GM21381 (cell line): ENCODE measurements at regions not wholly inside any gene's neighbourhood (a gene's known extent, or its start where the extent isn't known, plus 50 kb on each side); places are given as distances from the start of the nearest gene placed in this dataset.

Experiments used
- ATAC-seq: cut with Tn5 transposase; IDR thresholded peaks from one replicate; pipeline ENCODE4 v1.9.1; 2021; ENCODE audit warnings: mild to moderate bottlenecking, moderate library complexity; ENCODE audit not compliant: unreplicated experiment

DNA sequence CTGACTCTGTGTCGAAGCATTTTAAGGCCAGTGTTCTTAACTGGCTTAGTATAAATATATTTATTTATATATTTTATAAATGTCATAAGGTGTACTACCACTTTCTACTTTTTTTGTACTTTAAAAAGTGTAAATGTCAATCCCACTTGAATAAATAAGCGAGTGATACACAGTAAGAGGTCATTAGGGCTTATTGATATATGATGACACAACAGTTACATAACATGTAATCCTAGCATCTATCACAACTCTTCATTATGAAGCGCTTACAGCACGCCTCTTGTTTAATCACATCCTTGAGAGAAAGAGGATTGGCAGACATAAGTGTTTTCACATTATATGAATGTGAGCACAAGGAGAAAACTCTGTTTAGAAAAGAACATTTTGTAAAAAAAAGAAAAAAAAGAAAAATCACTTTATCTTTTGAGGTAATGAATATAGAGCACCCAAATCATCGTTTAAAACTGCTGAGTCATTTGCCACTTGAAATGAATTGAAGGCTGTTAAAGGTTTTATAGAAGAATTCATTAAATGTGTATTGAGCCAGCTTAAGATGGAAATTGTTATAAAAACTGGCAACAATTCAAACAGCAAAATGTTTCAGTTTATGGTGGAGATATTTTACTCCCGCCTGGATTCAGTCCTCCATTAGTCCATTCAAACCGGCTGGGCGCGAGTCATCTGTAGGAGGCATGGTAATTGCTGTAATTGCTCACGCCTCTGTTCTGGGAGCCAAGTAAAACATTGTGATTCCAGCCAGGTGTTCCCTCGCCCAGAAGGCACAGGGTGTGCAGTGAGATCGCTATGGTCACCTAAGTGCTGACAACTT is 627.3 kb upstream of the KIRREL3 start:
- ATAC-seq: no peak

GRCh38 chr11:127627204-127627603 is 626.6 kb upstream of the KIRREL3 start:
- no peak for ATAC-seq

DNA sequence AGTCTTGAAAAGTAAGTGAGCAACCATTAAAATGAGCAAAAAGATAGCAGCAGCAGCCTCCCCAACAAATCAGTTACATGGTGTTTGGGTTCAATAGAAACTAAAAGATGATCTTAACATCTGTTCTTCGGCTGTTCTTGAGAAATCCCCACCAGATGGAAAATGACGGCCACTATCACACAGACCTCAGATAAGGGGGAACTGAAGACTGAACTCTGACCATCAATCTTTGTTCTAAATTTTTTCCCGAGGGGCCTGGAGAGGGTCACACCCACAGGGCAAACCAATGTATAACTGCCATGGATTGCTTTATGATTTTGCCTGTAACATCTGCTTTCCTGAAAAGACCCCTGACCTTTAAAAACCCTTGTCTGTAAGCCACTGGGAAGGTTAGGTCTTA is 624.8 kb upstream of the KIRREL3 start:
- ATAC-seq: no peak

- no peak for ATAC-seq
Measured at GRCh38 chr11:127624306-127624856, 623.8 kb upstream of the KIRREL3 start.

- no peak for ATAC-seq
Measured at GRCh38 chr11:127622686-127623085, 622.1 kb upstream of the KIRREL3 start.

- no peak for ATAC-seq
Measured at GRCh38 chr11:127620671-127621070, 620.1 kb upstream of the KIRREL3 start.

GRCh38 chr11:127619946-127620345 is 619.4 kb upstream of the KIRREL3 start:
- no peak for ATAC-seq

DNA sequence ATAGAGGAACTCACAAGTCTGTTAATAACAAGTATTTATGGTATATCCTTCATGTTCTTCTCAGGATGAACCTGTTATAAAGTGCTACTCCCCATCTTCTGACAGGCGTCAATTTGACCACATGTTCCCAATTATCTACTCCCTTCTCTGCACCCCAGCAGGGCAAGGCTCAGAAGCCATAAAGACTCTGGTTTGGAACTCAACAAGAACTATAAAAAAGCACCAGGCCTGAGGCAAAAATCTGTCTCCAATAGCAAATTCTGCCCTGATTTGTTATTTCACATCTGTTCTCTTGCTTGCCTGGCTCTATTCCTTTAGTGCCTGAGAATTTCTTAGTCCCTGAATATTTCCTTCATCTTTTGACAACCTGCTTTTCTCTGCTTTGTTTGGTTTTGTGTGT is 618.2 kb upstream of the KIRREL3 start:
- no peak for ATAC-seq

DNA sequence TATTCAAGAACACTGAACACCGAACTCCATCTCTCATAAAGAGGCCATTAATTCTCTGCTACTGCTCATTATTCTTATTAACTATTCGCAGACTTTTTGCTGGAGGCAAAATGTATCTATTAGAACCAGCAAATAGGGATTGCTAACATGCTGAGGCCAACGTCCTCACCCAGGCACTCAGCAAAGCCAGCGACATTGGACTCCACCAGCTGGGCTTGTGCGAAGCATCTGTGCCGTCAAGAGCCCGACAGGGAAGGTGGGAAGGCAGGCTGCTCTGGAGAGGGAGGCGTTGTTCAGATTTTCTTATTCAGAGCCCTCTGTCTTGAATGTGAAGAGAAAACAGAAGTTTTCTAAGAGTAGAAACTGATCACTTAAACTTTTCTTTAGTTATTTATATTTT is 615.6 kb upstream of the KIRREL3 start:
- no peak for ATAC-seq

GRCh38 chr11:127612607-127613006 is 612.0 kb upstream of the KIRREL3 start:
- ATAC-seq: no peak

- ATAC-seq: no peak
Measured at GRCh38 chr11:127609025-127609773, 608.6 kb upstream of the KIRREL3 start.

DNA sequence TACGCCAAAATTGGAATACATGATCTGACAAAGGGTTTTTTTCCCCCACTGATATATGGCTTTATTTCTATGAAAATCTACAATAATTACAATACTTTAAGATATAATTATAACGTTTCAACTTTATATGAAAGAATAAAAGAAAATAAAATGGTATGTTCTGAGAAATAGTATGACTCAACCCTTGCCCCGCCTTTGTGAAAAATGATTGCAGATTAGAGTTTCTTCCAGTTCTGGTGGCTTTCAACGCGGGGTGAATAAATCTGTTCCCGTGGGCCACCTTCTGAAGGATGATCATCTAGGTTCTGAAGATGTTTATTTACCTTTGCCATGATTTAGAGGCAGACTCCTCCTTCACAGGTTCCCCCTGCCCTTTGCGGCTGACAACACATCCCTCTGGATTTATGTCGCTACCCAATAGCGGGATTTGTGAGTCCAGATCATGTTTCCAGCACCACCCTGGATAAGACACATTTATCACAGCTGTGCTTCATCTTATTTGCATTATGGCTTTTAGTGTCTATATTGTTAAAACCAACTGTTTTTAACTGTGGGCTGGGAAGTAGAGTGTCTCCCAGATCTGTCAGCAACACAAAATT is 607.0 kb upstream of the KIRREL3 start:
- ATAC-seq: no peak

DNA sequence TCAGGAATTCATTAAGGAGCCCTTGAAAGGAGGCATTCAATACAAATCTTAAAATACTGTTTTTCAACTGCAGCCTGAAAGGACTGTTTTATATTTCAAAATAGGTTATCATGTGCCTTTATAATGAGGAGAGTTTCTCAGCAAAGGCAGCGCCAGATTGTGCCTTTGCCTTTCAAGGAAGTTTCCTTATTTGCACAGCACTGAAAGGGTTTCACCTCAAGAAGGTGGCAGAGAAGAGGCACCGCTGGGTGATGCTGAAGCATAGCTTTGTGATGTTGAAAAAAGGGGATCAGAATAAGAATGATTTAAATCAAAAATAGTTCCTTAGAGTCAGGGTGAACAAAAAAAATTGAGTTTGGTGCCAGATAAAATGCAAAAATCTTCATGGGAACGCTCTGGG is 601.0 kb upstream of the KIRREL3 start:
- ATAC-seq: no peak

GRCh38 chr11:127600674-127601073 is 600.1 kb upstream of the KIRREL3 start:
- no peak for ATAC-seq

DNA sequence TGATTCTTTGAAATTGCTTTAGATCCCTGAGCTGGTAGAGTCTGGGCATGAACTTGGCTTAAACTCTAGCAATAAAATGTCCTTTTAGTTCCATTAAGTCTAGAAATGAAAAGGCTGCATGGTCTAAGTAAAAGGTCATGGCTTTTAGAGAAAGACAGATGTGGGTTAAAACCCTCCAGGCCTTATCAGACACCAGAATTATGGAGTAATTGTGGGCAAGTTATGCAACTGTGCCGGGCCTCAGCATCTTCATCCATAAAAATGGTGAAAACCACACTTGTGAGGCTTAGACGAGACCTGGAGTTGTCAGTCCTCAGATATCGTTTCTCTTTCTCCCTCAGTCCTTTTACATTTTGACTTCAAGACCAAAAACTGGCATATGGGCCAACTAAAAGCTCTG is 597.9 kb upstream of the KIRREL3 start:
- no peak for ATAC-seq

DNA sequence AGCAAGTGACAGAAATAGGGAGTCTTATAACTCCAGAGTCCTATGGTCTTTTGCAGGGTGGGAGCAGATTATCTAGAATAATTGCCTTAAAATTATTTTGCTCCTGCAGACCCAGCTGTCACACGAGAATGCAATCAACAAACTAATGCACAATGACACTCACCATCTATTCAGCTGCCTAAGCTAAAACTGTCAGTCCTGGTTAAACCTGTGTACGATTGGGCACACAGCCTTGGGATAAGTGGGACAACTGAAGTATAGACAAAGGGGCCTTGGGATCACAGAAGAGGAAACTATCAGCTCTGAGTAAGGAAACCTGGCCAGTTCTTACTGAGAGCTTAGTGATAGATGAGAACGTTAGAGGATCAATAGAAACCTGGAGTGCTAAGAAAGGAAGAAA is 595.9 kb upstream of the KIRREL3 start:
- ATAC-seq: no peak

DNA sequence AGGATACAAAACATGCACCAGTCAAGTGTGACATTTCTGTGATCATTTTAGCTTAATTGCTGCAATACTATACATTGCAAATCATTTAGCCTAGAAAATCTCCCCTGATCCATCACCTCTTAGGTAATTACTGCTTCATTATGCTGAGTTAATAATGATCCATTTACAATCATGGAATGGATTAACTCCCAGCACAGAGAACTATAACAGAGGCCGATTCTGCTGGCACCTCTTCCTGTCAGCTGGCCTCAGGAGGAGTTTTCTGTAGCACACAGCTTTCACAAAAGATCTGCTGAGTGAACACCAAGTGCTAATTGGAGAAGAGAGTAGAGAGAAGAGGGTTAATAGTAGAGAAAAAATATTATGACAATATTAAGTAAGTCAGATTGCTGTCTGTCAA is 591.8 kb upstream of the KIRREL3 start:
- no peak for ATAC-seq

GRCh38 chr11:127590314-127590713 is 589.7 kb upstream of the KIRREL3 start:
- no peak for ATAC-seq

- no peak for ATAC-seq
Measured at GRCh38 chr11:127588431-127588830, 587.9 kb upstream of the KIRREL3 start.

GRCh38 chr11:127587511-127587910 is 586.9 kb upstream of the KIRREL3 start:
- no peak for ATAC-seq

DNA sequence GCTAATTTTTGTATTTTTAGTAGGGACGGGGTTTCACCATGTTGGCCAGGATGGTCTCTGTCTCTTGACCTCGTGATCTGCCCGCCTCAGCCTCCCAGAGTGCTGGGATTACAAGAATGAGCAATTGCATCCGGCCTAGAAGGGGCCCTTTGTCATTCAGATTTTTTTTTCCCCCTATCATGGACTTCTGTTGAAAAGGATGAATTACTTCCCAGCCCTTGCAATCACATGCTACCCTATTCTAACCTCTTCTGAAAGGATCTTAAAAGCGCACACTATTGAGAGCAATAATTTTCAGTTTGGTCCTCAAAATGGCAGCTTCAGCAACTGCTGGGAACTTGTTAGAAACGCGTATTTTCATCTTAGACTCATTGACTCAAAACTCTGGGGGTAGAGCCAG is 575.6 kb upstream of the KIRREL3 start:
- ATAC-seq: no peak

- no peak for ATAC-seq
Measured at GRCh38 chr11:127574478-127574877, 573.9 kb upstream of the KIRREL3 start.
